Stomach (tissue), 8 donors: ENCODE measurements at regions not wholly inside any gene's neighbourhood (a gene's known extent, or its start where the extent isn't known, plus 50 kb on each side); places are given as distances from the start of the nearest gene placed in this dataset.
A peak's percentile ranks its signal among the peaks of the same experiment; 100 is the strongest.
"Not testable (repeated sequence)": the region's sequence is repeated elsewhere in the genome, so short reads cannot be mapped to it uniquely, and the experiment has no call there.

ENCODE experiments used
- DNase-seq, 2 donors: peaks; one replicate each; pipeline versions ENCODE4 v3.0.0 to v3.0.0-alpha.2; 2013 to 2019
- H3K27ac ChIP-seq, 5 donors: fragments of 200-600 bp in 4 of 5; sonication (generic) in 4 of 5; one replicate each; pipeline ENCODE4 v1.5.1; 2013 to 2019; ENCODE audit warnings: mild to moderate bottlenecking in 1 of 5, moderate library complexity in 1 of 5
- H3K27me3 ChIP-seq, 3 donors: fragments of 200-600 bp; sonication (generic); one replicate each; pipeline ENCODE4 v1.5.1; 2017 to 2019; ENCODE audit warnings: mixed run types in 1 of 3
- H3K36me3 ChIP-seq, 4 donors: fragments of 200-600 bp; sonication (generic); 1 replicate in 3 of 4; 2 replicates in 1 of 4; pipeline ENCODE4 v1.5.1; 2016 to 2019
- H3K4me1 ChIP-seq, 4 donors: fragments of 200-600 bp; sonication (generic); one replicate each; pipeline ENCODE4 v1.5.1; 2016 to 2019
- H3K4me3 ChIP-seq, 4 donors: fragments of 200-600 bp; sonication (generic) in 3 of 4; one replicate each; pipeline ENCODE4 v1.5.1; 2016 to 2019; ENCODE audit warnings: mild to moderate bottlenecking in 1 of 4
- H3K9me3 ChIP-seq, 4 donors: fragments of 200-600 bp; sonication (generic); one replicate each; pipeline ENCODE4 v1.5.1; 2016 to 2019
- EP300 ChIP-seq: sonication (generic); formaldehyde crosslinking; IDR thresholded peaks from one replicate; pipeline ENCODE4 v1.6.1; 2017; ENCODE audit warnings: antibody characterized with exemption
- POLR2A ChIP-seq, 4 donors: fragments of 450-650 bp; IDR thresholded peaks; one replicate each; pipeline ENCODE4 v1.6.1; 2016; ENCODE audit warnings: antibody characterized with exemption in 4 of 4, control low read depth in 2 of 4, mild to moderate bottlenecking in 1 of 4, moderate library complexity in 1 of 4
- POLR2AphosphoS5 ChIP-seq, 3 donors: sonication (generic); formaldehyde crosslinking; IDR thresholded peaks; one replicate each; pipeline ENCODE4 v1.6.1; 2016; ENCODE audit warnings: antibody characterized with exemption in 3 of 3
- WGBS, 5 donors: extraction: QIAGEN DNeasy Blood & Tissue Kit in 3 of 5; methylation state at CpG; one replicate each; pipeline versions ENCODE4 v1.1.5 to v1.1.7; 2013 to 2018; 5-methylcytosine and 5-hydroxymethylcytosine counted together
- intact Hi-C: fragments of 100-400 bp; cut with DNase I; formaldehyde crosslinking; loops from one replicate; pipeline ENCODE4 v1.15.1; 2023; ENCODE audit warnings: low total_unique reads
- TF ChIP-seq, protein P1 (sequence below), 7 experiments: fragments of 450-650 bp in 4 of 7; fragments of 200-600 bp in 3 of 7; sonication (generic) in 3 of 7; IDR thresholded peaks; one replicate each; pipeline ENCODE4 v1.5.1; 2016 to 2019; ENCODE audit warnings: antibody characterized with exemption in 7 of 7, control low read depth in 2 of 7, mild to moderate bottlenecking in 1 of 7
- donor health status: healthy with polysubstance abuse.
- donor health status: Bipolar disorder and iron deficiency.
- donor health status: healthy.

- WGBS, 5 donors = 64 to 77% (median 69%) methylated on average over 14 of the region's 14 CpGs
- Histone ChIP-seq H3K27me3 (peaks cover 0 to 5% (median 0%) of the 10 kb centered on the region in 3 donors), H3K4me3 (no peak overlapping the region), H3K4me1 (peaks cover 0 to 13% (median 0%) of the 10 kb centered on the region in 4 donors), H3K9me3 (no peaks in the 10 kb centered on the region), H3K36me3 (no peaks in the 10 kb centered on the region), H3K27ac (peak overlapping the region in 1 of 5 donors; percentile 43)
- DNase-seq = peak in 1 of 2 donors; percentile 74
- intact Hi-C loops = no loop called here
- TF ChIP-seq POLR2AphosphoS5 (IDR thresholded peaks at IDR 0.05) = peak; percentile 25 to 59 (median 46)
- no peak for TF ChIP-seq POLR2A (IDR thresholded peaks at IDR 0.05)
These were observed 262.2 kb downstream of the CCSER2 start for GRCh38 chr10:84590327-84591193.

DNA sequence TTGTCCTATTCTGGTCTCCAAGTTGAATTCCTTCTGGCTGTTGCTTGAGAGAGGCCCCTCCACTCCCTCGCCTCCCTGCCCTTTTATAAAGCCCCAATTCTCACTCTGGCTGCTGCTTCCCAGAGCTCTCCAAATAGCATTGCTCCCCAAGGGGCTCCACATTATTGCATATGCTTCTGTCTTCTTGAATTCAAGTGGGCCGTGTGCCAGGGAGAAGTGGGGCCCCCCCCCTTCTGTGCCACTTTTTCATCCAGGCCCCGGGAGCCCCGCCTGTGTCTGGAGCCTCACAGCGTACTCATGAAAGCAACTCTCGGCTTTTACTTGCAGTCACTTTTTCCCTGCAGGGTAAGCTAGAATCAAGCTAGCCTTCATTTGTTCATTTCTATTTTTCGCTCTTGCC is 265.1 kb downstream of the CCSER2 start:
- TF ChIP-seq EP300 (no peak), POLR2A (IDR thresholded peaks at IDR 0.05) (no peak), POLR2AphosphoS5 (IDR thresholded peaks at IDR 0.05) (no peak)
- TF ChIP-seq, protein P1, sequence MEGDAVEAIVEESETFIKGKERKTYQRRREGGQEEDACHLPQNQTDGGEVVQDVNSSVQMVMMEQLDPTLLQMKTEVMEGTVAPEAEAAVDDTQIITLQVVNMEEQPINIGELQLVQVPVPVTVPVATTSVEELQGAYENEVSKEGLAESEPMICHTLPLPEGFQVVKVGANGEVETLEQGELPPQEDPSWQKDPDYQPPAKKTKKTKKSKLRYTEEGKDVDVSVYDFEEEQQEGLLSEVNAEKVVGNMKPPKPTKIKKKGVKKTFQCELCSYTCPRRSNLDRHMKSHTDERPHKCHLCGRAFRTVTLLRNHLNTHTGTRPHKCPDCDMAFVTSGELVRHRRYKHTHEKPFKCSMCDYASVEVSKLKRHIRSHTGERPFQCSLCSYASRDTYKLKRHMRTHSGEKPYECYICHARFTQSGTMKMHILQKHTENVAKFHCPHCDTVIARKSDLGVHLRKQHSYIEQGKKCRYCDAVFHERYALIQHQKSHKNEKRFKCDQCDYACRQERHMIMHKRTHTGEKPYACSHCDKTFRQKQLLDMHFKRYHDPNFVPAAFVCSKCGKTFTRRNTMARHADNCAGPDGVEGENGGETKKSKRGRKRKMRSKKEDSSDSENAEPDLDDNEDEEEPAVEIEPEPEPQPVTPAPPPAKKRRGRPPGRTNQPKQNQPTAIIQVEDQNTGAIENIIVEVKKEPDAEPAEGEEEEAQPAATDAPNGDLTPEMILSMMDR (IDR thresholded peaks at IDR 0.05) = no peak
- Histone ChIP-seq H3K4me3 (no peak overlapping the region), H3K27me3 (peaks cover 0 to 9% (median 0%) of the 10 kb centered on the region in 3 donors), H3K4me1 (peaks cover 0 to 13% (median 0%) of the 10 kb centered on the region in 4 donors), H3K36me3 (no peaks in the 10 kb centered on the region), H3K9me3 (no peaks in the 10 kb centered on the region), H3K27ac (no peak overlapping the region)
- peak in 1 of 2 donors; percentile 54 for DNase-seq
- intact Hi-C loops = no loop called here
- WGBS, 5 donors = 69 to 85% (median 75%) methylated on average over 7 of the region's 7 CpGs

DNA sequence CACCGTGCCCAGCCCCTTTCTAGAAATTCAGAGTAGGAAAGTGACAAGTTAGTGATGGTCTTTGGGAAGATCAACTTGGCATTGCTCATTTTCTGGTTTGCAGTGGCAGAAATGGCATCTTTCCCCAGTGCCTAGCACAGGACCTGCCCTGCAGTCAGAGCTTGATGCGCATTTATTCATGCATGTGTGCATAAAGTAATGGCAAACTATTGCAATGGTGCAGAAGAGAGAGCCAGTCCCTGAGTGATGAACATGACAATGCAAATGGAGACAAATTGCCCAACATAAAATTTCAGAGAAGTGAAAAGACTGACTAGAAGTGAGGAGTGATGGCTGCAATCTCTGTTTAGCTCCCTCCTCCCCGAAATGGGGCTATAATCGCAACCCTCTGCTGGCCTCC is 268.2 kb downstream of the CCSER2 start:
- Histone ChIP-seq H3K36me3 (no peaks in the 10 kb centered on the region), H3K27ac (no peak overlapping the region), H3K27me3 (peaks cover 0 to 7% (median 0%) of the 10 kb centered on the region in 3 donors), H3K4me1 (no peaks in the 10 kb centered on the region), H3K4me3 (no peak overlapping the region), H3K9me3 (no peaks in the 10 kb centered on the region)
- no peak for TF ChIP-seq EP300
- TF ChIP-seq, protein P1 (IDR thresholded peaks at IDR 0.05) = no peak
- no peak for TF ChIP-seq POLR2AphosphoS5 (IDR thresholded peaks at IDR 0.05)
- no peak for TF ChIP-seq POLR2A (IDR thresholded peaks at IDR 0.05)
- no peak for DNase-seq
- intact Hi-C loops = no loop called here
- WGBS, 5 donors = 86 to 96% (median 91%) methylated on average over 4 of the region's 4 CpGs

DNA sequence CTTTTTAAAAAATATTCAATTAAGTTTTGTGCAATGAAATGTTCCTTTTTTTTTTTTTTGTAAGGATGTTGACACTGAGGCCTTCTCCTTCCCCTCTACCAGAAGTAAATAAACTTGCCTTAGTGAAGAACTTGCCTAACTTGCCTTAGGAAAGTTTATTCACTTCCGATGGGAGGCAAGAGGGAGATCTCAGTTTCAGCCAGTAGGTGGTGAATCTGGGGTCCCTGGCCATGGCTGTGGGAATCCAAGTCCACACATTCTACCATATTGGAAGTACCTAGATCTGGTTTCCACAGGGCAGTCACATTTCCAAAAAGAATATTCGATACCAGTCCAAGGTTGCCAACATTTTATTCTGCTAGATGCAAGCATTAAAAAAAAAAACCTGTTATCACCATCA is 270.9 kb downstream of the CCSER2 start:
- Histone ChIP-seq H3K4me1 (no peaks in the 10 kb centered on the region), H3K27me3 (peaks cover 0 to 7% (median 0%) of the 10 kb centered on the region in 3 donors), H3K27ac (no peak overlapping the region), H3K4me3 (no peak overlapping the region), H3K9me3 (no peaks in the 10 kb centered on the region), H3K36me3 (no peaks in the 10 kb centered on the region)
- no peak for DNase-seq
- WGBS, 5 donors = 60 to 68% (median 66%) methylated on average over 2 of the region's 2 CpGs
- intact Hi-C loops = no loop called here
- no peak for TF ChIP-seq EP300
- TF ChIP-seq, protein P1 (IDR thresholded peaks at IDR 0.05) = no peak
- TF ChIP-seq POLR2AphosphoS5 (IDR thresholded peaks at IDR 0.05) = no peak
- TF ChIP-seq POLR2A (IDR thresholded peaks at IDR 0.05) = no peak

DNA sequence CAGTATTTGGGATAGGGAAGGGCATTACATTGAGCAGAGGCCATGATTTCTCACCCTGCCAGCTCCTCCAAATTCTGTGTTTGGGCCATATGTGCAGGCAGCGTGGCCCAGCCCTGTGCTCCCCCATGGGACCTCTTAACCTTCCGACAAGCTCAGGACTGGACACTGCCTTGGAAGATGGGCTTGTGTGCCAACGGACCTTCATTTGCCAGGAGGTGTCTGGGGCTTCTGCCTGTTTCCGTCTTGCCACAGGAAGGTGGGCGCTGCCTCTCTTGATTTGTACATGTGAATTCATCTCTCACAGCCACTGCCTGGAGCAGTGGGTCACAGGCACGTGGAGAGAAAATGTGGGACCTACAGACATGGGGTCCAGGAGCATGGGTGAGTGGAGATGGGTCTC is 272.6 kb downstream of the CCSER2 start:
- H3K4me3 ChIP-seq = no peak overlapping the region
- TF ChIP-seq, protein P1 (IDR thresholded peaks at IDR 0.05) = no peak
- TF ChIP-seq EP300 (no peak), POLR2AphosphoS5 (IDR thresholded peaks at IDR 0.05) (no peak), POLR2A (IDR thresholded peaks at IDR 0.05) (no peak)
- WGBS, 5 donors = 74 to 86% (median 79%) methylated on average over 6 of the region's 6 CpGs
- H3K27me3 ChIP-seq = peaks cover 0 to 7% (median 0%) of the 10 kb centered on the region in 3 donors
- H3K9me3 ChIP-seq = no peaks in the 10 kb centered on the region
- no peak for DNase-seq
- no peaks in the 10 kb centered on the region for H3K4me1 ChIP-seq
- H3K36me3 ChIP-seq = no peaks in the 10 kb centered on the region
- intact Hi-C loops = no loop called here
- H3K27ac ChIP-seq = no peak overlapping the region

GRCh38 chr10:84602543-84602942 is 274.2 kb downstream of the CCSER2 start:
- H3K36me3 ChIP-seq, H3K4me3 ChIP-seq, DNase-seq, H3K4me1 ChIP-seq, H3K9me3 ChIP-seq, H3K27me3 ChIP-seq, H3K27ac ChIP-seq, intact Hi-C loops: not testable (repeated sequence)
- 77 to 88% (median 79%) methylated on average over 14 of the region's 14 CpGs for WGBS, 5 donors
